ENCODE measurements at regions not wholly inside any gene's neighbourhood (a gene's known extent, or its start where the extent isn't known, plus 50 kb on each side); places are given as distances from the start of the nearest gene placed in this dataset.
"Not testable (repeated sequence)": the region's sequence is repeated elsewhere in the genome, so short reads cannot be mapped to it uniquely, and the experiment has no call there.

DNA sequence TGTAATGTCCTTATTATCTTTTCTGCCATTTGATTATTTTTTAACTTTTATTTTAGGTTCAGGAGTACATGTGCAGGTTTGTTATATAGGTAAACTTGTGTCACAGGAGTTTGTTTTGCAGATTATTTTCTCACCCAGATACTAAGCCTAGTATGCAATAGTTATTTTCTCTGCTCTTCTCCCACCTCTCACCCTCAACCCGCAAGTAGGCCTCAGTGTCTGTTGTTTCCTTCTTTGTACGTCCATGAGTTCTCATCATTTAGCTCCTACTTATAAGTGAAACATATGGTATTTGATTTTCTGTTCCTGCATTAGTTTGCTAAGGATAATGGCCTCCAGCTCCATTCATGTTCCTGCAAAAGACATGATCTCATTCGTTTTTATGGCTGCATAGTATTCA is 270.0 kb downstream of the BTG1 start:
- Mint-ChIP-seq H3K36me3 (ENCODE audit: low read depth) (peaks cover 17% of the 10 kb centered on the region), H3K9me3 (peaks cover 12% of the 10 kb centered on the region), H3K4me1 (ENCODE audit: low read depth) (peaks cover 76% of the 10 kb centered on the region)
- not testable (repeated sequence) for H3K4me3 Mint-ChIP-seq; DNase-seq (ENCODE audit: low spot score); H3K27me3 Mint-ChIP-seq (ENCODE audit: insufficient read depth); H3K27ac Mint-ChIP-seq
- intact Hi-C loops (cut with micrococcal nuclease): loop anchor here (2.0 to 10.0 kb wide), 6 partner anchors 65 to 1569 kb away; partner anchors contain the start of genes EEA1 and UBE2N

- Mint-ChIP-seq H3K27me3 (ENCODE audit: insufficient read depth) (no peaks in the 10 kb centered on the region), H3K9me3 (peaks cover 12% of the 10 kb centered on the region), H3K27ac (no peak overlapping the region), H3K36me3 (ENCODE audit: low read depth) (peaks cover 11% of the 10 kb centered on the region), H3K4me3 (no peak overlapping the region), H3K4me1 (ENCODE audit: low read depth) (peaks cover 64% of the 10 kb centered on the region)
- intact Hi-C loops (cut with micrococcal nuclease): loop anchor here (10.0 kb wide), 1 partner anchor 1571 kb away; the partner anchor contains the start of gene UBE2N
- no peak for DNase-seq (ENCODE audit: low spot score)
Measured at GRCh38 chr12:91874086-91874865, 271.4 kb downstream of the BTG1 start.

- Mint-ChIP-seq H3K9me3 (peaks cover 7% of the 10 kb centered on the region), H3K27ac (peak overlapping the region; percentile 2), H3K4me1 (ENCODE audit: low read depth) (peaks cover 48% of the 10 kb centered on the region), H3K4me3 (no peak overlapping the region), H3K36me3 (ENCODE audit: low read depth) (peaks cover 7% of the 10 kb centered on the region), H3K27me3 (ENCODE audit: insufficient read depth) (no peaks in the 10 kb centered on the region)
- no peak for DNase-seq (ENCODE audit: low spot score)
- intact Hi-C loops (cut with micrococcal nuclease): loop anchor here (10.0 kb wide), 1 partner anchor 1573 kb away; the partner anchor contains the start of gene UBE2N
Measured at GRCh38 chr12:91871751-91872150, 273.9 kb downstream of the BTG1 start.

DNA sequence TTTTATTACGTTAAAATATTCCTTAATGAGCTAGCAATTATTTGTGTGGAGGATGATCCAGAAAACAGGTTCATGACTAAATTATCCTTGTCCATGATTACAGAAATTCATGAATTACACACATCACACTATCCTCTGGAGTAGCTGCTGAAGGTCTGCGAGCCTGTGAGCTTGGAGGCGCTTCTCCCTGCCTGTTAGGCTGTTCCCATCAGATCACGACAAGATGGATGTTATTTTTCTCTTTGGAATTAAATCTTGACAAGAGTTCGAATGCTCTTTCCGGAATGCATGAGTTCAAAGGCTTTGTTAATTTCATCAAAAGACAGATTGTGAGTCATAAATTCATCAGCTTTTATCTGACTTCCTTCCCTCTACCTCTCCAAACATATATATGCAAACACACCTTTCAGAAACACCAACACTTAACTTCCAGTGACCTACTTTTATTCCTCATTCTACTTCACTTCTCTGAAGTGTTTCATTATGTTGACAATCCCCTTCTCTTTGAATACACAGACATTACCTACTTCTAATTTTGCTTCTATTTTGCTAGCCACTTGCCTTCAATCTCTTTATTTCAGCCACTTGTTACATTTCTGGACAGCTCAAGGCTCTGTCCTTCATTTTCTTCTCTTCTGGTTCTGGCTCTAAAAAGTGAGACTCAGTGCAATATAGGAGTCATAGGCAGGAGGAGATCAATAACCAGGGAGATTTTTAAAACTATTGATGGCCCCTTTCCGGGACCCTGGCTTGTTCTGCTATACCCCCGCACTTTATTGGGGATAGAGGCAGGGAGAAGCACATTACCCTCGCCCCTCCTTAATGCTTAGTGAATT is 274.6 kb downstream of the BTG1 start:
- intact Hi-C loops (cut with micrococcal nuclease): loop anchor here (10.0 kb wide), 1 partner anchor 1574 kb away; the partner anchor contains the start of gene UBE2N
- Mint-ChIP-seq H3K27me3 (ENCODE audit: insufficient read depth) (no peaks in the 10 kb centered on the region), H3K36me3 (ENCODE audit: low read depth) (peaks cover 6% of the 10 kb centered on the region), H3K27ac (peak overlapping the region; percentile 29), H3K4me1 (ENCODE audit: low read depth) (peaks cover 42% of the 10 kb centered on the region), H3K9me3 (peaks cover 8% of the 10 kb centered on the region), H3K4me3 (peak overlapping the region; percentile 0)
- DNase-seq (ENCODE audit: low spot score): no peak

DNA sequence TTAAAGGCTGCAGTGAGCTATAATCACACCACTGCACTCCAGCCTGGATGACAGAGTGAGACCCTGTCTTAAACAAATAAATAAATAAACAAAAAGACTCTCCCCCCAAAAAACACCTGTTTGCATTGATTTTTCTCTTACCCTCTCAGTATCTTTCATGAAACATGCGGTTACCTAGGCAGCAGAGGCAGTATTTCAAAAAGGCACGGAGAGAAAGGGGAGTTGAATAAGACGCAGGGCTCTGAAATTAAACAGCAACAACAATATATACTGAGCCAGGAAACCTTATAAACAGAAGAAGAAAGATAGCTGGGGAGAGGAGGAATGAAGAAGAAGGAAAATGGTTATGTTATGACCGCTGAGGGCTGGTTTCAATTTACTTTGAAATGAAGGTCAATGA is 277.6 kb downstream of the BTG1 start:
- Mint-ChIP-seq H3K4me3 (no peak overlapping the region), H3K4me1 (ENCODE audit: low read depth) (peaks cover 17% of the 10 kb centered on the region)
- intact Hi-C loops (cut with micrococcal nuclease): loop anchor here (5.0 kb wide), 1 partner anchor 1809 kb away; the partner anchor contains the start of gene CRADD

GRCh38 chr12:91866566-91866965 is 279.1 kb downstream of the BTG1 start:
- Mint-ChIP-seq H3K36me3 (ENCODE audit: low read depth) (peaks cover 2% of the 10 kb centered on the region), H3K27ac (no peak overlapping the region), H3K9me3 (peaks cover 8% of the 10 kb centered on the region), H3K4me3 (no peak overlapping the region), H3K27me3 (ENCODE audit: insufficient read depth) (no peaks in the 10 kb centered on the region), H3K4me1 (ENCODE audit: low read depth) (peaks cover 16% of the 10 kb centered on the region)
- DNase-seq (ENCODE audit: low spot score): no peak
- intact Hi-C loops (cut with micrococcal nuclease): loop anchor here (5.0 kb wide), 1 partner anchor 1811 kb away; the partner anchor contains the start of gene CRADD

More for the DNA sequence above, 277.6 kb downstream of the BTG1 start:
- Mint-ChIP-seq H3K27me3 (ENCODE audit: insufficient read depth) (no peaks in the 10 kb centered on the region), H3K36me3 (ENCODE audit: low read depth) (peaks cover 2% of the 10 kb centered on the region), H3K27ac (no peak overlapping the region), H3K9me3 (peaks cover 8% of the 10 kb centered on the region)
- DNase-seq (ENCODE audit: low spot score): no peak

GRCh38 chr12:91863702-91864101 is 281.9 kb downstream of the BTG1 start:
- H3K27ac Mint-ChIP-seq: no peak overlapping the region
- peaks cover 4% of the 10 kb centered on the region for H3K36me3 Mint-ChIP-seq (ENCODE audit: low read depth)
- peaks cover 11% of the 10 kb centered on the region for H3K4me1 Mint-ChIP-seq (ENCODE audit: low read depth)
- intact Hi-C loops (cut with micrococcal nuclease): no loop called here
- no peak for DNase-seq (ENCODE audit: low spot score)
- peaks cover 12% of the 10 kb centered on the region for H3K9me3 Mint-ChIP-seq
- H3K27me3 Mint-ChIP-seq (ENCODE audit: insufficient read depth): no peaks in the 10 kb centered on the region
- H3K4me3 Mint-ChIP-seq: no peak overlapping the region

DNA sequence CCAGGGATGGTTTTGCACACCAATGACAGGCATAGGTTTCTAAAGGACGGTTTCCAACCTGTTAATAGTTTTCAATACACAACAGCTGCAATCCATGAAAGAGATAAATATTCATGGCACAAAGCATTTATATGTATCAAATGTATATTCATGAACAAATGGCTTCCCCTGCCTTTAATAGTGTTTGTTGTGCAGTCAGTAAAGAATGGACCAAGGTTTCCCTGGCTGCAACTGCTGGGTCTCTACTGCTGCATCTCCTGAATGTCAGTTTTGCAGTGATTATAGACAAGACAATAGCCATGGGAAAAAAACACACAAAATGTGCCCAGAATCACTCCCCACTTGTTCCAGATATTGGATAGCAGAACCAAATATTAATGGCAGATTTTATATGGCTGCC is 284.1 kb downstream of the BTG1 start:
- H3K4me1 Mint-ChIP-seq (ENCODE audit: low read depth): peaks cover 11% of the 10 kb centered on the region
- peaks cover 6% of the 10 kb centered on the region for H3K36me3 Mint-ChIP-seq (ENCODE audit: low read depth)
- H3K27ac Mint-ChIP-seq: no peak overlapping the region
- no peak overlapping the region for H3K4me3 Mint-ChIP-seq
- intact Hi-C loops (cut with micrococcal nuclease): no loop called here
- peaks cover 15% of the 10 kb centered on the region for H3K9me3 Mint-ChIP-seq
- DNase-seq (ENCODE audit: low spot score): no peak
- no peaks in the 10 kb centered on the region for H3K27me3 Mint-ChIP-seq (ENCODE audit: insufficient read depth)

GRCh38 chr12:91859347-91859746 is 286.3 kb downstream of the BTG1 start:
- H3K4me3 Mint-ChIP-seq: no peak overlapping the region
- DNase-seq (ENCODE audit: low spot score): no peak
- no peak overlapping the region for H3K27ac Mint-ChIP-seq
- intact Hi-C loops (cut with micrococcal nuclease): no loop called here
- no peaks in the 10 kb centered on the region for H3K27me3 Mint-ChIP-seq (ENCODE audit: insufficient read depth)
- peaks cover 11% of the 10 kb centered on the region for H3K4me1 Mint-ChIP-seq (ENCODE audit: low read depth)
- H3K9me3 Mint-ChIP-seq: peaks cover 7% of the 10 kb centered on the region
- H3K36me3 Mint-ChIP-seq (ENCODE audit: low read depth): peaks cover 5% of the 10 kb centered on the region

DNA sequence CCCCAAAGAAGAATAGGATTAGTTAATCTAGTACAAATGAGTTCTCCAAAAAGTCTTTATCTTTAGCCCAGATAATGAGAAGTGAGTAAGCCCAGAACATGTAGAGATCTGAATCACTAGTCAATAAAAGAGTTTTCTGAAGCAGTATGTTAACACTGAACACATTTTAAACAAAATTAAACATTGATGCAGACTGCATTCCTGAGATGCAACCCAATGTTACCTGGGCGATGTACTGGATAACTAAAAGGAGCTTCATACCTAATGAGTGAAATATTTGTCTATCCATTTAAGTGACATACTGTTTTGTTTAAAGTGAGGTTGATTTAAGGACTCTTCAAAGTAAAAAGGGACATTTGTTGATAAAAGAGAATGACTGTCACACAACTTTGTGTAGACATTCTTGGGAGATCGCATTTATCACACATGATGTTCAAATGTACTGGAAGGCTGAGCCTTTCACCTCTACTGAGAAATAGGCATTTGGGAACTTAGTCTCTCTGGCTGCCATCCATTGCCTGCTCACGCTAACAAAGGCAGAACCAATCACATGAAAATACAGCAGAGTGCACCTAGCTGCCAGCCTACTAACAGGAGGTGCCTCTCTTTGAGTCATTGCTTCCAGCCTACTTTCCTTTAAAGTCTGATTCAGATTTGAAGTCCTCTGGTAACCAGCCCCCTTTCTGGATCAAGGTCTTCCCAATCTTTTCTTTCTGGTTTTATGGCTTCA is 287.7 kb downstream of the BTG1 start:
- DNase-seq (ENCODE audit: low spot score): no peak
- Mint-ChIP-seq H3K27me3 (ENCODE audit: insufficient read depth) (peaks cover 5% of the 10 kb centered on the region), H3K27ac (no peak overlapping the region), H3K4me1 (ENCODE audit: low read depth) (peaks cover 20% of the 10 kb centered on the region), H3K4me3 (no peak overlapping the region), H3K36me3 (ENCODE audit: low read depth) (peaks cover 7% of the 10 kb centered on the region), H3K9me3 (peaks cover 7% of the 10 kb centered on the region)
- intact Hi-C loops (cut with micrococcal nuclease): no loop called here

GRCh38 chr12:91854725-91855124 is 290.9 kb downstream of the BTG1 start:
- H3K4me1 Mint-ChIP-seq (ENCODE audit: low read depth): peaks cover 22% of the 10 kb centered on the region
- H3K4me3 Mint-ChIP-seq: no peak overlapping the region
- H3K36me3 Mint-ChIP-seq (ENCODE audit: low read depth): peaks cover 5% of the 10 kb centered on the region
- peaks cover 7% of the 10 kb centered on the region for H3K9me3 Mint-ChIP-seq
- H3K27ac Mint-ChIP-seq: no peak overlapping the region
- DNase-seq (ENCODE audit: low spot score): no peak
- H3K27me3 Mint-ChIP-seq (ENCODE audit: insufficient read depth): peaks cover 5% of the 10 kb centered on the region
- intact Hi-C loops (cut with micrococcal nuclease): no loop called here

DNA sequence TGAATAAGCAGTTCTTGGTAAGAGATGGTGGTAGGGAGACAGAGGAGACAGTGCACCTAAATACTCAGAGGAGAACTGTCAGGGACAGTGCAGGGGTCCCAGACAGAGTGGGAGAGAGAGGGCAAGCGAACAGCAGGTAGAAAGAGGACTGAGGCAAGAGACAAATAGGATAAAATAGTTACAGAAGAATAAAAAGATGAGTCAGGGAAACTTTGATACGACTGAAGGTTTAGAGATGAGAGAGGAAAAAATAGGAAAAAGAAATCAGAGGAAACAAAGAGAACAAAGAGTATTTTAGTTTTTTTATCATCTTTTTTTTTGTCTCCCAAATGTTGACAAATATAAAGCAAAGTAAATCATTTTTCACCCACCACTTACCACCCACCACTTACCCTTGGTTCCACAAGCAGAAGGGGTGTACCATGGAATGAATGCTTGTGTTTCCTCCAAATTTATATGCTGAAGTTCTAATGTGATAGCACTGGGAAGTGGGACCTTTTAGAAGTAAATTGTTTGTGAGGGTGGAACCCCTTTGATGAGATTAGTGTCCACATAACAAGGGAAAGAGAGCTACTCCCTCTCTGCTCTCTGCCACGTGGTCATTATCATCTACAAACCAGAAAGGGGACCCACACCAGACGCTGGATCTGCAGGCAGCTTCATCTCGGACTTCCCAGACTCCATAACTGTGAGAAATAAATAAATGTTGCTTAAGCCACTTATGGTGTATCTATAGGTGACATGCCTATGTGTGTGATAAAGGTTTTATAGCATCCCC is 292.1 kb downstream of the BTG1 start:
- intact Hi-C loops (cut with micrococcal nuclease): loop anchor here (2.0 kb wide), 1 partner anchor 283 kb away; no protein-coding TSS in a partner anchor
- Mint-ChIP-seq H3K9me3 (peaks cover 3% of the 10 kb centered on the region), H3K27ac (no peak overlapping the region), H3K4me3 (no peak overlapping the region), H3K27me3 (ENCODE audit: insufficient read depth) (peaks cover 6% of the 10 kb centered on the region), H3K36me3 (ENCODE audit: low read depth) (peaks cover 3% of the 10 kb centered on the region), H3K4me1 (ENCODE audit: low read depth) (peaks cover 22% of the 10 kb centered on the region)
- no peak for DNase-seq (ENCODE audit: low spot score)

Measured in activated T-helper 1 cell treated with anti-CD3 and anti-CD28 coated beads, Interleukin-12 subunit alpha, Interleukin-12 subunit beta, Interleukin-2, Interleukin-4 antibody, amounts not matched to agents 30 ng/mL and 10 ng/mL and 1 ng/mL, durations not matched to agents 14 hours and 24 hours and 36 hours (primary cell).